D721Med (cell line): ENCODE measurements at regions not wholly inside any gene's neighbourhood (a gene's known extent, or its start where the extent isn't known, plus 50 kb on each side); places are given as distances from the start of the nearest gene placed in this dataset.

ENCODE experiments used
- DNase-seq: peaks from one replicate; pipeline ENCODE4 v3.0.0; 2011; ENCODE audit warnings: low spot score; ENCODE audit not compliant: insufficient read length
- FAIRE-seq: peaks from 2 replicates; lab custom pipeline; 2011; peaks lifted over from hg19 to GRCh38; lab: Jason Lieb, UNC
- TF ChIP-seq, protein P1 (sequence below): IDR thresholded peaks from 2 replicates; pipeline ENCODE4 v1.5.1; 2012; ENCODE audit warnings: mild to moderate bottlenecking, control low read depth; ENCODE audit not compliant: insufficient read depth; ENCODE audit errors: missing control alignments

DNA sequence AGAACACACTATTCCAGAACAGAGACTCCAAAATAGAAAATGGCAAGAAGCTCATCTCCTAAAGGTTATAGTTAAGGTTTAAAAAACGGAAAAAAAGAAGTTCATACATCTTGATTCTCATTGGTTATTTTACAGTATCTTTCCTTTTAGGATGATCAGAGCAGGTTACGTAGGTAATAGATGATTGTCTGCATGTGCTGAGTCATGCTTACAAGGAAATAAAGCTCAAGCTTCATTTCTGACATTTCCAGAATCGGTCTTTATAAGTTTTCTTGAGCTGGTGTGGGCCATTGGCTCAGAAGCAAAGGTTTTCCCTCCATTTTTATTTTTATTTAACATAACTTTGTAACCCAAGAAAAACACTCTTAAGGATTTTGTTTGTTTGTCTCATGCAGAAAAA, 1030.3 kb upstream of the CDH8 start:
- TF ChIP-seq, protein P1, sequence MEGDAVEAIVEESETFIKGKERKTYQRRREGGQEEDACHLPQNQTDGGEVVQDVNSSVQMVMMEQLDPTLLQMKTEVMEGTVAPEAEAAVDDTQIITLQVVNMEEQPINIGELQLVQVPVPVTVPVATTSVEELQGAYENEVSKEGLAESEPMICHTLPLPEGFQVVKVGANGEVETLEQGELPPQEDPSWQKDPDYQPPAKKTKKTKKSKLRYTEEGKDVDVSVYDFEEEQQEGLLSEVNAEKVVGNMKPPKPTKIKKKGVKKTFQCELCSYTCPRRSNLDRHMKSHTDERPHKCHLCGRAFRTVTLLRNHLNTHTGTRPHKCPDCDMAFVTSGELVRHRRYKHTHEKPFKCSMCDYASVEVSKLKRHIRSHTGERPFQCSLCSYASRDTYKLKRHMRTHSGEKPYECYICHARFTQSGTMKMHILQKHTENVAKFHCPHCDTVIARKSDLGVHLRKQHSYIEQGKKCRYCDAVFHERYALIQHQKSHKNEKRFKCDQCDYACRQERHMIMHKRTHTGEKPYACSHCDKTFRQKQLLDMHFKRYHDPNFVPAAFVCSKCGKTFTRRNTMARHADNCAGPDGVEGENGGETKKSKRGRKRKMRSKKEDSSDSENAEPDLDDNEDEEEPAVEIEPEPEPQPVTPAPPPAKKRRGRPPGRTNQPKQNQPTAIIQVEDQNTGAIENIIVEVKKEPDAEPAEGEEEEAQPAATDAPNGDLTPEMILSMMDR: no peak
- DNase-seq (no peak), FAIRE-seq (no peak)

DNA sequence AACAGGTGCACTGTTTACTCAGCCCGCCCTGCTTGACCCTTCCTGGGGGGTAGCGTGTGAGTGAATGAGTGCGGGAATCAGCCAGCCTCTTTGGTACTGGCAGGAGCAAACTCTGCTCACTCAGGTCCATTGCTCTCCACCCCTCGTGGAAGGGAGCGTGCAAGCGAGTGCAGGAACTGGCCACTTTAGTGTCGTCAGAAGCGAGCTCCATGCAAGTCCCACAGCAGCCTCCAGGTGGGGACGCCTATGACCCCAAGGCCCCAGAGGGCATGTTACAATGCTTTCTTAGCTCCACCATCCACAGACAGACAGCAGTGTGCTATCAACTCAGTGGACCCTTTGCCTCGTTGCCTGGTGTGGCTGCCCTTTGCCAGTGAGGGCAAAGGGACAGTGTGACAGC, 1025.1 kb upstream of the CDH8 start:
- DNase-seq (no peak), FAIRE-seq (no peak)
- TF ChIP-seq, protein P1: no peak

DNA sequence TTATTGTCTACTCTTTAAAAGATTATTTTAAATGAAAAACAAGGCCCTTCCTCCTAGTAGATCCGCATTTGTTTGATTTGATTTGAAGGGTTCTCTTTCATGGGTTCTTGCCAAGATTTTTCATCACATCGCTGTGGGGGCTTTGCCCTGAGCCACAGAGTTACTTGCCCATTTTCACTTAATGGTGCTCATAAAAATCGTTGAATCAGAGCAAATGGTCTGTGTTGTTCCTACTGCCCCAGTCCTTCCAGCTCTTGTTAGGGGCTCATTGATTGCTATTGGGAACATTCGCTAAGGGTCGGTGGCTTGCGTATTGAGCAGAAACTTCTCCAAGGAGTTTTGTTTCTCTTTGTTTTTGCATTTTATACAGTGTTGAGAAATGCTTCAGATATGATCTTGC, 1023.4 kb upstream of the CDH8 start:
- FAIRE-seq: no peak
- TF ChIP-seq, protein P1: no peak
- no peak for DNase-seq

DNA sequence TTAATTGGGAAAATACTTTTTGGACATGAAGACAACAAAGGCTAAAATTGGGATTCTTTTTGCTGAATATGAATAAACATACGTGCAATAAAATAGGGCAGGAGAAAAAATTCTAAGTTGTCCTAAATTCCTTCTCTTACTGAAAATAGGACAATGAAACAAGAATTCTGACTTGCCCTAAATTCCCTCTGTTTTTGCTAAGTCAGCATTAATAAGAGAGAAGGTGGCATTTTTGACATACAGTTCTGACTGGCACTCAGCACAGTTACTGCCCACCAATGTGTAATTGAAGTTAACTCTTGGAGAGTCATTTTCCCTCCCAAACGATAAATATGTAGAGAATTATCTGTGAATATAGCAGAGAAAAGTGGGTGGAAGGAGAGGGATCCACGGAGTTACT, 1021.1 kb upstream of the CDH8 start:
- TF ChIP-seq, protein P1: no peak
- FAIRE-seq (no peak), DNase-seq (no peak)

DNA sequence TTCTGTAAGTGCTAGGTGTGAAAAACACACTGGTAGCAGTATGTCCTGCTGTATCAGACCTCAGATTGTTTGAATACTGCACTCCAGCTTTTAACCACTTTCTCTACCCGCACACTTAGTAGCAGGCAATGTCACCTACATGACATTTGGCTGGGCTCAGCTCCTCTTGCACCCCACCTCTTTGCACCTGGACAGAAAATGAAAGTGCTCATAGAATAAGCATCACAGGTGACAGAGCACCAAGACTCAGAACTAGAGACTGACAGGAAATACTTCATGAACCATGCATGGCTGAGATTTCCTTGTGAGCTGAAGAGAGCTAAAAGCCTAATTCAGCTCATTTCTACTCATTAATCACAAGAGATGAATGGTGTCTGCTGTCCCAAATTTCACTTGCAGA, 1014.2 kb upstream of the CDH8 start:
- TF ChIP-seq, protein P1: no peak
- DNase-seq (no peak), FAIRE-seq (no peak)

DNA sequence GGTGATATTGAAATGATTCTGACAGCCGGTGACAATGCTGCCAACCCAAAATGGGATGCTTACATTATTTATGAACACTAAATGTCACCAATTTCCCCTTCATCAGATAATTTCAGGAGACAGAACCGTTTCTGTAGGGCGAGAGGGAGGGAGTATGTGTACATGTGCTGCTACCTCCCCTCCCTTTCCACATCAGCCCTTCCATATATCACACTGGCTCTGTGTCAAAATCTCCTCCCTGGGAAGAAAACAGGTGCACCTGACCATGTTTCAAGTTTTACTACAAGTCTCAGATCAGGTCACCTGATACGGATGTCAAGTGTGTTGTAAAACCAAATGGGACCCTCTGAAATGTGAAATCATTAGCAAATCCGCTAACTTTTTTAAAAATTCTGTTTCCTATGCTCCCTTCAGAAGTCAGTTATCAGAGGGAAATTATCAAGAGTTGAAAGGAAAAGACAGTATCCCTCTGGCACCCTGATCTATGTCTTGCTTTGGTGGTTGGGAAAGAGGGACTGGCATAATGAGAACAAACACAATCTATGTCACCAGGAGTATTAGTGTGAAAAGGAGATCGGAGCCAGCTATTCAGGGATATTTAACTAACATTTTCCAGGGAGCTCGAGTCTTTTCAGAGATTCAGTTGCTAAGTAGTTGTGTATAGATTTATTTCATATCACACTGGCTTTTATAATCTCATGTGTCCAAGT, 1002.3 kb upstream of the CDH8 start:
- TF ChIP-seq, protein P1: no peak
- DNase-seq (no peak), FAIRE-seq (no peak)

DNA sequence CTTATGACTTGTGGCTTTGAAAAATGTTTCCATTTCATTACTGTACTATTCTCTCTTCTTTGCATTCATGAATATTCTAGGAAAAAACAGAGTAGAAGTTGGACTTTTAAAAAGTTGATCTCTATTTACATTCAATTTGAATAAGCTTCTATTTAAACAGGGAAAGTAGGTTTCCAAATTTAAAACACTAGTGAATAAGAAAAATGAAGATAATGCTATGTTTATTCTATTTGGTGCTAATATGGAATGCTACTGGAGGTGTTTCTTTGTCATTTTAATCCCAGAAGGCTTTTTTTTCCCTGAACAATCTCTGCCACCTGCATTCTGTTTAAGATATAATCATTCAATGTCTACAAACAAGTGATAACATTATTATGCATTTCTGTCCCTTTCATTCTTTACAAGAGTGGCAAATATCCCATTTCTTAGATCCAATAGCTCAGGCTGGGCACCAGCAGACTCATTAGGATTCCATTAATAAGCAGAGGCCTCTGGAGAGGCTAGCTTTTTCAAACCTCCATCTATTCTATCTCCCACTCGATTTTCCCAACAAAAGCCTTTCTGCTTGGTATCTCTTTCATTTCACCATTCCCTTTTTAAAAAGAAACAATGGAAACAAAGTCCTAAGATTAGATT, 1001.6 kb upstream of the CDH8 start:
- DNase-seq (no peak), FAIRE-seq (no peak)
- TF ChIP-seq, protein P1: no peak
